HEK293T (cell line): ENCODE measurements at regions not wholly inside any gene's neighbourhood (a gene's known extent, or its start where the extent isn't known, plus 50 kb on each side); places are given as distances from the start of the nearest gene placed in this dataset.
"Not testable (repeated sequence)": the region's sequence is repeated elsewhere in the genome, so short reads cannot be mapped to it uniquely, and the experiment has no call there.

ENCODE experiments used
- ELF4 ChIP-seq: fragments of 450-650 bp; IDR thresholded peaks from 2 replicates; pipeline ENCODE4 v1.6.1; 2017; ENCODE audit warnings: antibody characterized with exemption
- FOXK2 ChIP-seq: fragments of 450-650 bp; IDR thresholded peaks from 2 replicates; pipeline ENCODE4 v1.6.1; 2016; ENCODE audit warnings: mild to moderate bottlenecking
- HDGF ChIP-seq: fragments of 450-650 bp; IDR thresholded peaks from 2 replicates; pipeline ENCODE4 v1.6.1; 2017; ENCODE audit warnings: antibody characterized with exemption, borderline replicate concordance
- LEF1 ChIP-seq: fragments of 450-650 bp; IDR thresholded peaks from 2 replicates; pipeline ENCODE4 v1.6.1; 2017; ENCODE audit warnings: mild to moderate bottlenecking, borderline replicate concordance
- PKNOX1 ChIP-seq: fragments of 450-650 bp; IDR thresholded peaks from 2 replicates; pipeline ENCODE4 v1.6.1; 2016
- TARDBP ChIP-seq: fragments of 450-650 bp; IDR thresholded peaks from 2 replicates; pipeline ENCODE4 v1.6.1; 2016
- ZNF384 ChIP-seq: fragments of 450-650 bp; IDR thresholded peaks from 2 replicates; pipeline ENCODE4 v1.6.1; 2016

- TF ChIP-seq HDGF, LEF1, TARDBP, FOXK2, ELF4, PKNOX1, ZNF384: not testable (repeated sequence)
These were observed 120.9 kb downstream of the NPIPA7 start for GRCh38 chr16:16499875-16500274.
